Breast epithelium (tissue), 3 donors: ENCODE measurements at regions not wholly inside any gene's neighbourhood (a gene's known extent, or its start where the extent isn't known, plus 50 kb on each side); places are given as distances from the start of the nearest gene placed in this dataset.

Experiments used
- CTCF ChIP-seq, 3 donors: fragments of 450-650 bp; IDR thresholded peaks; one replicate each; pipeline ENCODE4 v1.5.1; 2016 to 2017; ENCODE audit warnings: antibody characterized with exemption in 3 of 3, mild to moderate bottlenecking in 3 of 3, moderate library complexity in 3 of 3
- POLR2AphosphoS5 ChIP-seq, 3 donors: sonication (generic); formaldehyde crosslinking; IDR thresholded peaks; one replicate each; pipeline ENCODE4 v1.6.1; 2017; ENCODE audit warnings: antibody characterized with exemption in 3 of 3

GRCh38 chr14:81691931-81692330, 158.3 kb upstream of the SEL1L start:
- no peak for TF ChIP-seq CTCF (IDR thresholded peaks at IDR 0.05)
- no peak for TF ChIP-seq POLR2AphosphoS5 (IDR thresholded peaks at IDR 0.05)
